Caki2 (cell line): ENCODE measurements at regions not wholly inside any gene's neighbourhood (a gene's known extent, or its start where the extent isn't known, plus 50 kb on each side); places are given as distances from the start of the nearest gene placed in this dataset.

ENCODE experiments used
- DNase-seq: peaks from one replicate; pipeline ENCODE4 v3.0.0-alpha.2; 2015; ENCODE audit warnings: low read depth
- in situ Hi-C: cut with HindIII; loops from 2 replicates; pipeline ENCODE4 v1.10.0; 2016; ENCODE audit warnings: low sequenced_read_pairs, low pct_unique_long_range_greater_than_20kb, mixed read lengths

GRCh38 chr10:62903828-62904227 is 87.7 kb upstream of the EGR2 start:
- no peak for DNase-seq
- in situ Hi-C loops: no loop called here

GRCh38 chr10:62900829-62901571 is 84.8 kb upstream of the EGR2 start:
- in situ Hi-C loops: no loop called here
- no peak for DNase-seq

GRCh38 chr10:62899311-62899710 is 83.1 kb upstream of the EGR2 start:
- in situ Hi-C loops: no loop called here
- no peak for DNase-seq

GRCh38 chr10:62895063-62895462 is 78.9 kb upstream of the EGR2 start:
- in situ Hi-C loops: no loop called here

GRCh38 chr10:62894156-62894555 is 78.0 kb upstream of the EGR2 start:
- no peak for DNase-seq
- in situ Hi-C loops: no loop called here

More at GRCh38 chr10:62895063-62895462, 78.9 kb upstream of the EGR2 start:
- DNase-seq: no peak

- in situ Hi-C loops: no loop called here
- DNase-seq: no peak
Measured at GRCh38 chr10:62893036-62893435, 76.9 kb upstream of the EGR2 start.

GRCh38 chr10:62890395-62890794 is 74.2 kb upstream of the EGR2 start:
- DNase-seq: no peak
- in situ Hi-C loops: no loop called here

- in situ Hi-C loops: no loop called here
- no peak for DNase-seq
Measured at GRCh38 chr10:62887642-62888041, 71.5 kb upstream of the EGR2 start.

- peak; percentile 47 for DNase-seq
- in situ Hi-C loops: no loop called here
Measured at GRCh38 chr10:62885684-62886461, 69.7 kb upstream of the EGR2 start.

GRCh38 chr10:62880162-62880561 is 64.0 kb upstream of the EGR2 start:
- in situ Hi-C loops: no loop called here
- no peak for DNase-seq

GRCh38 chr10:62873866-62874265 is 57.7 kb upstream of the EGR2 start:
- DNase-seq: no peak
- in situ Hi-C loops: no loop called here

- no peak for DNase-seq
- in situ Hi-C loops: no loop called here
Measured at GRCh38 chr10:62870866-62871265, 54.7 kb upstream of the EGR2 start.

- DNase-seq: no peak
- in situ Hi-C loops: no loop called here
Measured at GRCh38 chr10:62869958-62870357, 53.8 kb upstream of the EGR2 start.

- DNase-seq: no peak
- in situ Hi-C loops: no loop called here
Measured at GRCh38 chr10:62866941-62867340, 50.8 kb upstream of the EGR2 start.

- in situ Hi-C loops: no loop called here
- DNase-seq: no peak
Measured at GRCh38 chr10:62866451-62866850, 50.3 kb upstream of the EGR2 start.
